Neuronal stem cell (in vitro differentiated cells): ENCODE measurements at regions not wholly inside any gene's neighbourhood (a gene's known extent, or its start where the extent isn't known, plus 50 kb on each side); places are given as distances from the start of the nearest gene placed in this dataset.

Experiments
- DNase-seq: peaks from one replicate; pipeline ENCODE4 v3.0.0-alpha.2; 2013; ENCODE audit warnings: low spot score
- H2AFZ ChIP-seq: one replicate; pipeline ENCODE4 v1.6.1; 2013; ENCODE audit warnings: mild to moderate bottlenecking, low read length, inconsistent platforms
- H2AK5ac ChIP-seq: 2 replicates; pipeline ENCODE4 v1.6.1; 2013; ENCODE audit warnings: low read depth, mild to moderate bottlenecking, inconsistent platforms, low read length, moderate library complexity, mixed read lengths
- H2BK120ac ChIP-seq: 2 replicates; pipeline ENCODE4 v1.6.1; 2013; ENCODE audit warnings: low read depth, mild to moderate bottlenecking, inconsistent platforms, low read length, moderate library complexity, mixed read lengths
- H2BK12ac ChIP-seq: one replicate; pipeline ENCODE4 v1.6.1; 2013; ENCODE audit warnings: low read length, inconsistent platforms
- H2BK15ac ChIP-seq: 2 replicates; pipeline ENCODE4 v1.6.1; 2013; ENCODE audit warnings: mild to moderate bottlenecking, low read length, inconsistent platforms, mixed read lengths
- H2BK5ac ChIP-seq: one replicate; pipeline ENCODE4 v1.6.1; 2013; ENCODE audit warnings: inconsistent platforms, mild to moderate bottlenecking, low read length, moderate library complexity
- H3K14ac ChIP-seq: one replicate; pipeline ENCODE4 v1.6.1; 2013; ENCODE audit warnings: low read length, inconsistent platforms
- H3K18ac ChIP-seq: 2 replicates; pipeline ENCODE4 v1.6.1; 2013; ENCODE audit warnings: low read length, inconsistent platforms
- H3K23ac ChIP-seq: 2 replicates; pipeline ENCODE4 v1.6.1; 2013; ENCODE audit warnings: low read depth, mild to moderate bottlenecking, mixed read lengths, low read length, inconsistent platforms; ENCODE audit not compliant: poor library complexity
- H3K27ac ChIP-seq: replicated peaks from 3 replicates; pipeline ENCODE4 v1.5.1; 2013; ENCODE audit warnings: low read length, inconsistent platforms
- H3K27me3 ChIP-seq, 3 experiments: 2 replicates each; pipeline ENCODE4 v1.6.1; 2013; ENCODE audit warnings: low read length in 3 of 3, mild to moderate bottlenecking in 2 of 3, inconsistent platforms in 1 of 3, low read depth in 1 of 3, mixed read lengths in 1 of 3, moderate library complexity in 1 of 3; ENCODE audit not compliant: control insufficient read depth in 3 of 3, insufficient read depth in 3 of 3
- H3K36me3 ChIP-seq, 2 donors: replicated peaks in 1 of 2; 2 replicates each; pipeline ENCODE4 v1.6.1; 2013; ENCODE audit warnings: low read length in 2 of 2; ENCODE audit not compliant: control insufficient read depth in 2 of 2, insufficient read depth in 2 of 2
- H3K4ac ChIP-seq: 2 replicates; pipeline ENCODE4 v1.6.1; 2013; ENCODE audit warnings: inconsistent platforms, mild to moderate bottlenecking, low read length, moderate library complexity
- H3K4me1 ChIP-seq, 2 donors: 1 replicate in 1 of 2; 2 replicates in 1 of 2; pipeline ENCODE4 v1.6.1; 2013; ENCODE audit warnings: low read length in 2 of 2, low read depth in 1 of 2; ENCODE audit not compliant: control insufficient read depth in 2 of 2, insufficient read depth in 1 of 2
- H3K4me2 ChIP-seq: one replicate; pipeline ENCODE4 v1.6.1; 2013; ENCODE audit warnings: mild to moderate bottlenecking, low read length, inconsistent platforms; ENCODE audit not compliant: insufficient read depth, poor library complexity, severe bottlenecking
- H3K4me3 ChIP-seq, 2 donors: 2 replicates each; pipeline ENCODE4 v1.5.1; 2013; ENCODE audit warnings: low read length in 2 of 2, mild to moderate bottlenecking in 2 of 2, inconsistent platforms in 1 of 2, moderate library complexity in 1 of 2
- H3K79me1 ChIP-seq: one replicate; pipeline ENCODE4 v1.6.1; 2013; ENCODE audit warnings: low read depth, mild to moderate bottlenecking, inconsistent platforms, low read length, moderate library complexity
- H3K9ac ChIP-seq: one replicate; pipeline ENCODE4 v1.6.1; 2013; ENCODE audit warnings: mild to moderate bottlenecking, low read depth, low read length, inconsistent platforms; ENCODE audit not compliant: poor library complexity
- H3K9me3 ChIP-seq, 2 donors: replicated peaks in 1 of 2; 2 replicates each; pipeline versions ENCODE3 to v1.6.1; 2013; ENCODE audit warnings: low read length in 2 of 2, mild to moderate bottlenecking in 2 of 2, inconsistent platforms in 1 of 2, low read depth in 1 of 2, mixed read lengths in 1 of 2, moderate library complexity in 1 of 2; ENCODE audit not compliant: control insufficient read depth in 2 of 2, insufficient read depth in 1 of 2
- H4K8ac ChIP-seq: one replicate; pipeline ENCODE4 v1.6.1; 2013; ENCODE audit warnings: low read depth, mild to moderate bottlenecking, inconsistent platforms, low read length, moderate library complexity
- H4K91ac ChIP-seq: one replicate; pipeline ENCODE4 v1.6.1; 2013; ENCODE audit warnings: low read length, low read depth, mild to moderate bottlenecking, inconsistent platforms; ENCODE audit not compliant: poor library complexity
- WGBS, 2 donors: extraction: QIAGEN DNeasy Blood & Tissue Kit; methylation state at CpG; one replicate each; pipeline ENCODE4 v1.1.7; 2013; ENCODE audit warnings: missing lambda C conversion rate in 2 of 2, mixed read lengths in 1 of 2; ENCODE audit not compliant: insufficient read length in 2 of 2, insufficient replicate concordance in 1 of 2; ENCODE audit errors: extremely low coverage in 2 of 2; 5-methylcytosine and 5-hydroxymethylcytosine counted together

DNA sequence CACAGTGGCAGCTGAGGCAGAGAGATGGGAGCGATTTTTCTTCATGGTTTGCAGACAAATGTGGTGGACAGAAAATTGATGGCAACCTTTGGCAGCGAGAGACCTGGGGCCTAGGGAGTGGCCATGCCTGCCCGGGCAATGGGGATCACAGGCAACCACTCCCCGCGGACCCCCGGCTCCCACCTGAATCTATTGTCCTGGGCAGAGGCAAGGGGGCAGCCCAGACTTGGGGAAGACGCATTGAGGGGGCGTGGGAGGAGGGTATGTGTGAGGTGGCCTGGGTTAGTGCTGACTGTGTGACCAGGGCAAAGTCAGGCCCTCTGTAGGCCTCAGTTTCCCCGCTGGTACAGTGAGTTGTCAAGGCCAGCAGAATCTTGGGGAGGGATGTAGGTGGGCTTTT lies 53.6 kb upstream of the BLCAP start:
- no CpG with 5 or more reads among the region's 9 CpGs for WGBS, 2 donors
- Histone ChIP-seq H3K4me2 (no peak overlapping the region), H2BK120ac (no peak overlapping the region), H2BK5ac (no peak overlapping the region), H3K18ac (no peak overlapping the region), H3K27ac (no peak overlapping the region), H3K9ac (no peak overlapping the region), H4K91ac (no peak overlapping the region), H2AK5ac (no peak overlapping the region), H3K9me3 (peaks cover 0 to 3% of the 10 kb centered on the region in 2 donors), H3K4ac (no peak overlapping the region), H2BK15ac (no peak overlapping the region), H3K36me3 (no peaks in the 10 kb centered on the region), H3K79me1 (no peaks in the 10 kb centered on the region), H3K4me1 (peaks cover 0 to 4% of the 10 kb centered on the region in 2 donors), H3K14ac (no peak overlapping the region), H3K27me3 (peaks cover 0 to 13% (median 0%) of the 10 kb centered on the region in 3 experiments), H3K4me3 (no peak overlapping the region), H2AFZ (no peak overlapping the region), H2BK12ac (no peak overlapping the region), H3K23ac (peak overlapping the region; percentile 30), H4K8ac (no peak overlapping the region)
- DNase-seq: no peak

GRCh38 chr20:37580069-37580468 lies 52.4 kb upstream of the BLCAP start:
- H3K79me1 ChIP-seq: no peaks in the 10 kb centered on the region
- no peak overlapping the region for H4K91ac ChIP-seq
- no peak overlapping the region for H3K4me3 ChIP-seq
- no peak overlapping the region for H2BK120ac ChIP-seq
- no peak overlapping the region for H2AK5ac ChIP-seq
- peaks cover 0 to 3% of the 10 kb centered on the region in 2 donors for H3K9me3 ChIP-seq
- no peak overlapping the region for H4K8ac ChIP-seq
- peaks cover 0 to 6% of the 10 kb centered on the region in 2 donors for H3K4me1 ChIP-seq
- H3K4ac ChIP-seq: no peak overlapping the region
- H3K14ac ChIP-seq: no peak overlapping the region
- WGBS, 2 donors: no CpG with 5 or more reads among the region's 2 CpGs
- H3K23ac ChIP-seq: no peak overlapping the region
- no peak overlapping the region for H2BK15ac ChIP-seq
- no peak overlapping the region for H2AFZ ChIP-seq
- H3K18ac ChIP-seq: no peak overlapping the region
- no peak overlapping the region for H3K9ac ChIP-seq
- peaks cover 0 to 13% (median 0%) of the 10 kb centered on the region in 3 experiments for H3K27me3 ChIP-seq
- no peak overlapping the region for H3K4me2 ChIP-seq
- DNase-seq: no peak
- peak overlapping the region; percentile 8 for H2BK5ac ChIP-seq
- no peak overlapping the region for H3K27ac ChIP-seq
- H3K36me3 ChIP-seq: no peaks in the 10 kb centered on the region
- H2BK12ac ChIP-seq: no peak overlapping the region

DNA sequence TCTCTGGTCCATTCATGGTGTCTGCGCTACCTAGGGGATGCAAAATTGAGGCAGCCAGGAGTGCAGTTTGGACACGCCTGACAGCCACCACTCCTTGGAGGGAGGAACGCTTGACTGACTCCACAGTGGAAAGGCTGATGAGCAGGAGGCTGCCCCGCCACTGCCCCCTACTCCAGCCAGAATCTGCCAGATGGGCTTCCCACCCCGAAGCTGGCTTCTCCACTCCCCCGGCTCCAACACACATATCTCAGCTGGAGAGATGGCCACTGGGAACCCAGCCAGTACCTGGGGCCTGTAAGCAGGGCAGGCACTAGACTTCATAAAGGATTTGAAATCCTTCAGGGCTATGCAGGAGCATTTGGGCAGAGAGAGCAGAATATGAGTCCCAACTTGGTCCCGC lies 51.4 kb upstream of the BLCAP start:
- no peak overlapping the region for H4K91ac ChIP-seq
- H2AK5ac ChIP-seq: no peak overlapping the region
- no peaks in the 10 kb centered on the region for H3K79me1 ChIP-seq
- no peak overlapping the region for H2BK5ac ChIP-seq
- H3K9me3 ChIP-seq: no peaks in the 10 kb centered on the region
- H4K8ac ChIP-seq: no peak overlapping the region
- no peak for DNase-seq
- H2AFZ ChIP-seq: no peak overlapping the region
- H3K18ac ChIP-seq: no peak overlapping the region
- no peak overlapping the region for H3K23ac ChIP-seq
- H3K4me2 ChIP-seq: no peak overlapping the region
- no peak overlapping the region for H3K9ac ChIP-seq
- H3K36me3 ChIP-seq: no peaks in the 10 kb centered on the region
- peaks cover 0 to 4% of the 10 kb centered on the region in 2 donors for H3K4me1 ChIP-seq
- H3K14ac ChIP-seq: no peak overlapping the region
- H3K27me3 ChIP-seq: peaks cover 0 to 10% (median 0%) of the 10 kb centered on the region in 3 experiments
- no CpG with 5 or more reads among the region's 7 CpGs for WGBS, 2 donors
- no peak overlapping the region for H2BK15ac ChIP-seq
- H3K27ac ChIP-seq: no peak overlapping the region
- no peak overlapping the region for H3K4me3 ChIP-seq
- no peak overlapping the region for H2BK120ac ChIP-seq
- no peak overlapping the region for H3K4ac ChIP-seq
- no peak overlapping the region for H2BK12ac ChIP-seq

DNA sequence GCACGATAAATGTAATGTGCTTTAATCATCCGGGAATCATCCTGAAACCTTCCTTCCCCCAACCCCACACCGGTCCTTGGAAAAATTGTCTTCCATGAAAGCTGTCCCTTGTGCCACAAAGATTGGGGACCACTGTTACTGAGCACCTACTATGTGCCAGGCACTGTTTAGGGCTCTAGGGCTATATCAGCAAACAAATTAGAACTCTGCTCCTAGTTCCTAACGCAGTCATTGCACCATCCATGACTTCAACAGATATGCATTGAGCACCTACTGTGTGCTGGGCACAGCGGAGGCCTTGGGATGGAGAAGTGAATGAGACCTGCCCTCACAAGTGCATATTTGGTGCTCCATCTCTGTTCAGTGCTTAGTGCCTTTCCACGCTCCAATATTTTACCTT lies 50.3 kb upstream of the BLCAP start:
- no peak for DNase-seq
- H3K79me1 ChIP-seq: peaks cover 3% of the 10 kb centered on the region
- H2BK12ac ChIP-seq: no peak overlapping the region
- no peak overlapping the region for H4K8ac ChIP-seq
- H3K4ac ChIP-seq: no peak overlapping the region
- H3K27ac ChIP-seq: no peak overlapping the region
- no peak overlapping the region for H3K14ac ChIP-seq
- H3K9ac ChIP-seq: no peak overlapping the region
- peaks cover 0 to 2% of the 10 kb centered on the region in 2 donors for H3K4me1 ChIP-seq
- WGBS, 2 donors: no CpG with 5 or more reads among the region's 6 CpGs
- H4K91ac ChIP-seq: no peak overlapping the region
- no peak overlapping the region for H2BK5ac ChIP-seq
- no peak overlapping the region for H3K18ac ChIP-seq
- no peaks in the 10 kb centered on the region for H3K36me3 ChIP-seq
- no peak overlapping the region for H3K4me2 ChIP-seq
- H2BK120ac ChIP-seq: no peak overlapping the region
- no peak overlapping the region for H2BK15ac ChIP-seq
- H3K23ac ChIP-seq: no peak overlapping the region
- H3K27me3 ChIP-seq: peaks cover 0 to 10% (median 0%) of the 10 kb centered on the region in 3 experiments
- peaks cover 0 to 3% of the 10 kb centered on the region in 2 donors for H3K9me3 ChIP-seq
- H3K4me3 ChIP-seq: no peak overlapping the region
- no peak overlapping the region for H2AFZ ChIP-seq
- H2AK5ac ChIP-seq: no peak overlapping the region
